OCI-LY1 (cell line): ENCODE measurements at regions not wholly inside any gene's neighbourhood (a gene's known extent, or its start where the extent isn't known, plus 50 kb on each side); places are given as distances from the start of the nearest gene placed in this dataset.

Experiments
- H2AFZ ChIP-seq: fragments of 200-600 bp; sonication (generic), shearing (Covaris generic); 2 replicates; pipeline ENCODE4 v1.6.0; 2014; ENCODE audit warnings: antibody characterized with exemption, mild to moderate bottlenecking, low read length
- H3F3A ChIP-seq: fragments of 200-600 bp; sonication (generic), shearing (Covaris generic); 2 replicates; pipeline ENCODE4 v1.6.0; 2014; ENCODE audit warnings: mild to moderate bottlenecking, antibody characterized with exemption, low read length, moderate library complexity; ENCODE audit not compliant: insufficient read depth
- H3K27ac ChIP-seq: fragments of 200-600 bp; sonication (generic); 2 replicates; pipeline ENCODE4 v1.5.1; 2014; ENCODE audit warnings: low read length, mixed run types, mild to moderate bottlenecking, low read depth; ENCODE audit not compliant: poor library complexity, severe bottlenecking
- H3K27me3 ChIP-seq: fragments of 200-600 bp; sonication (generic); 2 replicates; pipeline ENCODE4 v1.6.0; 2014; ENCODE audit warnings: antibody characterized with exemption, mild to moderate bottlenecking, low read length, moderate library complexity; ENCODE audit not compliant: insufficient read depth
- H3K36me3 ChIP-seq: fragments of 200-600 bp; sonication (generic); 2 replicates; pipeline ENCODE4 v1.6.1; 2014; ENCODE audit warnings: mild to moderate bottlenecking, antibody characterized with exemption, low read length, moderate library complexity, mixed read lengths; ENCODE audit not compliant: insufficient read depth
- H3K4me1 ChIP-seq: fragments of 200-600 bp; sonication (generic); 2 replicates; pipeline ENCODE4 v1.5.1; 2014; ENCODE audit warnings: mild to moderate bottlenecking, low read length, moderate library complexity; ENCODE audit not compliant: insufficient read depth, severe bottlenecking
- H3K4me2 ChIP-seq: fragments of 200-600 bp; sonication (generic), shearing (Covaris generic); 2 replicates; pipeline ENCODE4 v1.6.1; 2014; ENCODE audit warnings: low read length
- H3K4me3 ChIP-seq: fragments of 200-600 bp; sonication (generic); 2 replicates; pipeline ENCODE4 v1.5.1; 2014; ENCODE audit warnings: low read length, low read depth, mild to moderate bottlenecking, mixed read lengths; ENCODE audit not compliant: poor library complexity, severe bottlenecking
- H3K79me2 ChIP-seq: fragments of 200-600 bp; shearing (Covaris generic); 2 replicates; pipeline ENCODE4 v1.6.1; 2016; ENCODE audit warnings: mixed run types, low read length, mixed read lengths; ENCODE audit not compliant: insufficient read depth
- H3K9ac ChIP-seq: fragments of 200-600 bp; sonication (generic), shearing (Covaris generic); 2 replicates; pipeline ENCODE4 v1.6.1; 2014; ENCODE audit warnings: mild to moderate bottlenecking, low read length, mixed read lengths
- H3K9me2 ChIP-seq: fragments of 200-600 bp; sonication (generic), shearing (Covaris generic); 2 replicates; pipeline ENCODE4 v1.6.1; 2014; ENCODE audit warnings: low read depth, mild to moderate bottlenecking, low read length, mixed read lengths
- H3K9me3 ChIP-seq: fragments of 200-600 bp; shearing (Covaris generic); 2 replicates; pipeline ENCODE4 v1.6.1; 2014; ENCODE audit warnings: low read length, mixed read lengths
- H4K20me1 ChIP-seq: fragments of 200-600 bp; sonication (generic), shearing (Covaris generic); 2 replicates; pipeline ENCODE4 v1.6.0; 2016; ENCODE audit warnings: mild to moderate bottlenecking, low read length; ENCODE audit not compliant: insufficient read depth
- CTCF ChIP-seq: fragments of 200-600 bp; sonication (generic), shearing (Covaris generic); IDR thresholded peaks from 2 replicates; pipeline ENCODE4 v1.5.1; 2017; ENCODE audit warnings: mild to moderate bottlenecking, antibody characterized with exemption, low read length, moderate library complexity, mixed read lengths
- EZH2 ChIP-seq: fragments of 200-600 bp; sonication (generic), shearing (Covaris generic); IDR thresholded peaks from 2 replicates; pipeline ENCODE4 v1.8.0; 2017; ENCODE audit warnings: borderline replicate concordance, mixed run types, mild to moderate bottlenecking, antibody characterized with exemption, low read length, moderate library complexity, mixed read lengths

DNA sequence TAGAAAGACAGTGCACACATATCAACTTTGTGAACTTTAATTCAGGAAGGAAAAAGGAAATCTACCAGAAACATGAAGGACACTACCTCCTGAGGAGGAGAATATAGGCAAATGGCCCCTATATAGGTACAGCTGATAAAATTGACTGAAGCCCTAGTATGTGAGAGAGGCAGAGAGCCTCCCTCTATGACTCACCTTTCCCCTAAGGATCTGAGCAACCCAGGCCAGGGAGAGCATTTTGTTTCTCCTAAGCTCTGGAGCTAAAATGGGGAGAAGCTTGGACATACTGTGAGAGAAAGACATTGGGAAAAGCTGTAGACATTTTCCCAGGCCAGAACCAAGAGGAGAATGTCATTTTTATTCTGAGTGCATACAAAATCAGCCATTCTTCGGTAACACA is 303.5 kb downstream of the AHR start:
- no peaks in the 10 kb centered on the region for H3K4me1 ChIP-seq
- no peak overlapping the region for H3K4me3 ChIP-seq
- no peak overlapping the region for H3K9ac ChIP-seq

DNA sequence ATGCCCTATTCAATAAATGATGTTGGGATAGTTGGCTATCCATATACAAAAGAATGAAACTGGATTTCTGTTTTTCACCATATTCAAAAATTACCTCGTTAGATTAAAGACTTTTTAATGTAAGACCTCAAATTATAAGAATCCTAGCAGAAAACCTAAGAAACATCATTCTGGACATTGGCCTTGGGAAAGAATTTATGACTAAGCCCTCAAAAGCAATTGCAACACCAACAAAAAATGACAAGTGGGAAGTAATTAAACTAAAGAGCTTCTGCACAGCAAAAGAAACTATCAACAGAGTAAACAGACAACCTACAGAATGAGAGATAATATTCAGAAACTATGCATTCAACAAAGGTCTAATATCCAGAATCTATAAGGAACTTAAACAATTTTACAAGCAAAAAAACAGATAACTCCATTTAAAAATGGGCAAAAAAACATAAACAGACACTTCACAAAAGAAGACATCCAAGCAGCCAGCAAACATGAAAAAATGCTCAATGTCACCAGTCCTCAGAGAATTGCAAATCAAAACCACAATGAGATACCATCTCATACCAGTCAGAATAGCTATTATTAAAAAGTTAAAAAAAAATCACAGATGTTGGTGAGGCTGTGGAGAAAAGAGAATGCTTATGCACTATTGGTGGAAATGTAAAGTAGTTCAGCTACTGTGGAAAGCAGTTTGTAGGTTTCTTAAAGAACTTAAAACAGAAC is 309.8 kb downstream of the AHR start:
- no peak overlapping the region for H2AFZ ChIP-seq
- no peaks in the 10 kb centered on the region for H3K79me2 ChIP-seq
- H3K9me3 ChIP-seq = no peaks in the 10 kb centered on the region
- H3K4me2 ChIP-seq = no peak overlapping the region
- no peaks in the 10 kb centered on the region for H3K27me3 ChIP-seq
- TF ChIP-seq CTCF (no peak), EZH2 (no peak)
- no peaks in the 10 kb centered on the region for H3K4me1 ChIP-seq
- no peaks in the 10 kb centered on the region for H3K9me2 ChIP-seq
- H3F3A ChIP-seq = no peaks in the 10 kb centered on the region
- H3K36me3 ChIP-seq = no peaks in the 10 kb centered on the region
- H3K9ac ChIP-seq = no peak overlapping the region
- H3K27ac ChIP-seq = no peak overlapping the region
- no peaks in the 10 kb centered on the region for H4K20me1 ChIP-seq
- H3K4me3 ChIP-seq = no peak overlapping the region

More for the DNA sequence above, 303.5 kb downstream of the AHR start:
- no peaks in the 10 kb centered on the region for H3K36me3 ChIP-seq
- no peaks in the 10 kb centered on the region for H3K9me2 ChIP-seq
- no peak overlapping the region for H3K4me2 ChIP-seq
- H3K9me3 ChIP-seq = no peaks in the 10 kb centered on the region
- no peaks in the 10 kb centered on the region for H4K20me1 ChIP-seq
- H3K27me3 ChIP-seq = no peaks in the 10 kb centered on the region
- no peaks in the 10 kb centered on the region for H3K79me2 ChIP-seq
- H3F3A ChIP-seq = no peaks in the 10 kb centered on the region
- H2AFZ ChIP-seq = no peak overlapping the region
- no peak for TF ChIP-seq CTCF
- no peak for TF ChIP-seq EZH2
- no peak overlapping the region for H3K27ac ChIP-seq

- Histone ChIP-seq H3K27me3 (no peaks in the 10 kb centered on the region), H3K4me3 (no peak overlapping the region), H4K20me1 (no peaks in the 10 kb centered on the region), H3K27ac (no peak overlapping the region), H3K9me2 (no peaks in the 10 kb centered on the region), H3K9me3 (no peaks in the 10 kb centered on the region), H3F3A (no peaks in the 10 kb centered on the region), H3K4me2 (no peak overlapping the region), H3K79me2 (no peaks in the 10 kb centered on the region), H2AFZ (no peak overlapping the region), H3K4me1 (no peaks in the 10 kb centered on the region), H3K9ac (no peak overlapping the region), H3K36me3 (no peaks in the 10 kb centered on the region)
- TF ChIP-seq EZH2 (no peak), CTCF (no peak)
Measured at GRCh38 chr7:17611611-17612010, 313.2 kb downstream of the AHR start.
